Naive thymus-derived CD4-positive, alpha-beta T cell (primary cell): ENCODE measurements at regions not wholly inside any gene's neighbourhood (a gene's known extent, or its start where the extent isn't known, plus 50 kb on each side); places are given as distances from the start of the nearest gene placed in this dataset.

ENCODE experiments used
- ATAC-seq: fragments of 150-1000 bp; cut with Tn5 transposase; 2 replicates; pipeline ENCODE4 v1.10.0; 2021; ENCODE audit warnings: mild to moderate bottlenecking, moderate library complexity
- CTCF ChIA-PET: fragments of 350-600 bp; sonication (Branson Sonifier 250); formaldehyde crosslinking; loops from one replicate; lab custom pipeline; 2021; ENCODE audit warnings: antibody characterized with exemption; lab: Charles Lee
- POLR2A ChIA-PET: fragments of 350-600 bp; sonication (Branson Sonifier 250); formaldehyde crosslinking; loops from one replicate; lab custom pipeline; 2021; ENCODE audit warnings: antibody characterized with exemption, inconsistent platforms; lab: Charles Lee
- DNase-seq, 9 donors: peaks; one replicate each; pipeline versions ENCODE4 v3.0.0 to v3.0.0-alpha.2; 2020 to 2022; ENCODE audit warnings: mixed read lengths in 1 of 9
- H3K27ac ChIP-seq: one replicate; pipeline ENCODE4 v1.7.0; 2013; ENCODE audit warnings: mild to moderate bottlenecking, low read depth, low read length, moderate library complexity
- H3K27me3 ChIP-seq, 2 donors: one replicate each; pipeline ENCODE4 v1.7.0; 2013; ENCODE audit warnings: low read length in 2 of 2, mild to moderate bottlenecking in 2 of 2, moderate library complexity in 2 of 2; ENCODE audit not compliant: control insufficient read depth in 2 of 2, insufficient read depth in 2 of 2
- H3K36me3 ChIP-seq, 3 experiments: 1 replicate in 2 of 3; 2 replicates in 1 of 3; pipeline ENCODE4 v1.7.0; 2013; ENCODE audit warnings: low read length in 3 of 3, mild to moderate bottlenecking in 3 of 3, moderate library complexity in 1 of 3; ENCODE audit not compliant: insufficient read depth in 3 of 3, control insufficient read depth in 2 of 3
- H3K4me1 ChIP-seq, 2 donors: one replicate each; pipeline ENCODE4 v1.7.0; 2013; ENCODE audit warnings: low read length in 2 of 2, mild to moderate bottlenecking in 2 of 2, moderate library complexity in 1 of 2; ENCODE audit not compliant: control insufficient read depth in 2 of 2, insufficient read depth in 2 of 2
- H3K4me3 ChIP-seq: 2 replicates; pipeline ENCODE4 v1.7.0; 2013; ENCODE audit warnings: mild to moderate bottlenecking, low read length
- H3K9me3 ChIP-seq, 3 experiments: 1 replicate in 2 of 3; 2 replicates in 1 of 3; pipeline ENCODE4 v1.7.0; 2013; ENCODE audit warnings: low read length in 3 of 3; ENCODE audit not compliant: control insufficient read depth in 2 of 3
- H3K27ac Mint-ChIP-seq, 9 donors: one replicate each; pipeline ENCODE4 v1.8.0; 2020 to 2022; ENCODE audit warnings: mixed read lengths in 9 of 9, mild to moderate bottlenecking in 8 of 9, moderate library complexity in 5 of 9, inconsistent platforms in 2 of 9
- H3K27me3 Mint-ChIP-seq, 5 donors: one replicate each; pipeline ENCODE4 v1.8.0; 2021 to 2022; ENCODE audit warnings: mixed read lengths in 5 of 5, mild to moderate bottlenecking in 1 of 5
- H3K36me3 Mint-ChIP-seq, 5 donors: one replicate each; pipeline ENCODE4 v1.8.0; 2020 to 2022; ENCODE audit warnings: mixed read lengths in 5 of 5, mild to moderate bottlenecking in 3 of 5, inconsistent platforms in 1 of 5
- H3K4me1 Mint-ChIP-seq, 7 donors: one replicate each; pipeline ENCODE4 v1.8.0; 2020 to 2022; ENCODE audit warnings: mixed read lengths in 7 of 7, mild to moderate bottlenecking in 3 of 7, inconsistent platforms in 1 of 7
- H3K4me3 Mint-ChIP-seq, 10 donors: one replicate each; pipeline ENCODE4 v1.8.0; 2020 to 2022; ENCODE audit warnings: mild to moderate bottlenecking in 10 of 10, mixed read lengths in 10 of 10, moderate library complexity in 6 of 10, inconsistent platforms in 2 of 10
- H3K9me3 Mint-ChIP-seq, 11 donors: one replicate each; pipeline ENCODE4 v1.8.0; 2020 to 2022; ENCODE audit warnings: mixed read lengths in 11 of 11, mild to moderate bottlenecking in 4 of 11, inconsistent platforms in 1 of 11, moderate library complexity in 1 of 11
- intact Hi-C, 2 donors: fragments of 100-400 bp; cut with micrococcal nuclease; formaldehyde crosslinking; loops; one replicate each; pipeline ENCODE4 v1.15.1; 2023

GRCh38 chr4:101515099-101515498 lies 167.8 kb upstream of the PPP3CA start:
- no peak overlapping the region for H3K27ac Mint-ChIP-seq
- Histone ChIP-seq H3K27me3 (no peaks in the 10 kb centered on the region), H3K4me1 (no peaks in the 10 kb centered on the region), H3K27ac (no peak overlapping the region), H3K9me3 (no peaks in the 10 kb centered on the region), H3K36me3 (no peaks in the 10 kb centered on the region), H3K4me3 (no peak overlapping the region)
- no peaks in the 10 kb centered on the region for H3K36me3 Mint-ChIP-seq
- ChIA-PET POLR2A (no interaction called here), CTCF (no interaction called here)
- H3K27me3 Mint-ChIP-seq = peaks cover 10 to 49% (median 29%) of the 10 kb centered on the region in 5 donors
- H3K4me3 Mint-ChIP-seq = no peak overlapping the region
- intact Hi-C loops = no loop called here
- H3K4me1 Mint-ChIP-seq = peaks cover 0 to 11% (median 0%) of the 10 kb centered on the region in 7 donors
- DNase-seq (no peak), ATAC-seq (no peak)
- peaks cover 0 to 5% (median 0%) of the 10 kb centered on the region in 11 donors for H3K9me3 Mint-ChIP-seq

- ATAC-seq (no peak), DNase-seq (no peak)
- Histone ChIP-seq H3K36me3 (no peaks in the 10 kb centered on the region), H3K9me3 (no peaks in the 10 kb centered on the region), H3K4me3 (no peak overlapping the region), H3K27ac (no peak overlapping the region), H3K27me3 (no peaks in the 10 kb centered on the region), H3K4me1 (no peaks in the 10 kb centered on the region)
- no peaks in the 10 kb centered on the region for H3K36me3 Mint-ChIP-seq
- CTCF ChIA-PET = no interaction called here
- peaks cover 0 to 11% (median 0%) of the 10 kb centered on the region in 7 donors for H3K4me1 Mint-ChIP-seq
- POLR2A ChIA-PET = no interaction called here
- H3K27me3 Mint-ChIP-seq = peaks cover 4 to 37% (median 16%) of the 10 kb centered on the region in 5 donors
- intact Hi-C loops = no loop called here
- H3K9me3 Mint-ChIP-seq = peaks cover 0 to 5% (median 0%) of the 10 kb centered on the region in 11 donors
- H3K27ac Mint-ChIP-seq = no peak overlapping the region
- H3K4me3 Mint-ChIP-seq = no peak overlapping the region
Observed at GRCh38 chr4:101512416-101512815, 165.1 kb upstream of the PPP3CA start.

GRCh38 chr4:101501421-101501820 lies 154.1 kb upstream of the PPP3CA start:
- no peak for DNase-seq
- Histone ChIP-seq H3K27ac (no peak overlapping the region), H3K4me1 (no peaks in the 10 kb centered on the region), H3K4me3 (no peak overlapping the region), H3K36me3 (no peaks in the 10 kb centered on the region), H3K9me3 (no peaks in the 10 kb centered on the region), H3K27me3 (no peaks in the 10 kb centered on the region)
- CTCF ChIA-PET = interaction anchor here (0.6 kb wide), 1 partner anchor 23 kb away, joined by 3 read pairs; no protein-coding TSS in a partner anchor
- ATAC-seq = no peak
- H3K4me3 Mint-ChIP-seq = no peak overlapping the region
- peaks cover 3 to 7% (median 5%) of the 10 kb centered on the region in 5 donors for H3K27me3 Mint-ChIP-seq
- no peak overlapping the region for H3K27ac Mint-ChIP-seq
- no peaks in the 10 kb centered on the region for H3K36me3 Mint-ChIP-seq
- H3K9me3 Mint-ChIP-seq = peaks cover 0 to 2% (median 0%) of the 10 kb centered on the region in 11 donors
- intact Hi-C loops = no loop called here
- POLR2A ChIA-PET = no interaction called here
- H3K4me1 Mint-ChIP-seq = no peaks in the 10 kb centered on the region

- Histone ChIP-seq H3K27me3 (no peaks in the 10 kb centered on the region), H3K27ac (no peak overlapping the region), H3K36me3 (no peaks in the 10 kb centered on the region), H3K4me1 (no peaks in the 10 kb centered on the region), H3K4me3 (no peak overlapping the region), H3K9me3 (no peaks in the 10 kb centered on the region)
- intact Hi-C loops = no loop called here
- ChIA-PET POLR2A (no interaction called here), CTCF (interaction anchor here (0.6 kb wide), 1 partner anchor 23 kb away, joined by 3 read pairs; no protein-coding TSS in a partner anchor)
- no peak overlapping the region for H3K27ac Mint-ChIP-seq
- DNase-seq (no peak), ATAC-seq (no peak)
- no peak overlapping the region for H3K4me3 Mint-ChIP-seq
- H3K9me3 Mint-ChIP-seq = peaks cover 0 to 2% (median 0%) of the 10 kb centered on the region in 11 donors
- H3K4me1 Mint-ChIP-seq = no peaks in the 10 kb centered on the region
- H3K36me3 Mint-ChIP-seq = no peaks in the 10 kb centered on the region
- H3K27me3 Mint-ChIP-seq = peaks cover 3 to 7% (median 6%) of the 10 kb centered on the region in 5 donors
Observed at GRCh38 chr4:101500742-101501141, 153.4 kb upstream of the PPP3CA start.

- H3K4me3 Mint-ChIP-seq = no peak overlapping the region
- Histone ChIP-seq H3K36me3 (no peaks in the 10 kb centered on the region), H3K4me1 (no peaks in the 10 kb centered on the region), H3K9me3 (no peaks in the 10 kb centered on the region), H3K27ac (no peak overlapping the region), H3K4me3 (no peak overlapping the region), H3K27me3 (no peaks in the 10 kb centered on the region)
- ATAC-seq (no peak), DNase-seq (no peak)
- H3K4me1 Mint-ChIP-seq = no peaks in the 10 kb centered on the region
- H3K9me3 Mint-ChIP-seq = peaks cover 0 to 7% (median 0%) of the 10 kb centered on the region in 11 donors
- intact Hi-C loops = no loop called here
- no peak overlapping the region for H3K27ac Mint-ChIP-seq
- H3K27me3 Mint-ChIP-seq = peaks cover 0 to 11% (median 6%) of the 10 kb centered on the region in 5 donors
- ChIA-PET CTCF (no interaction called here), POLR2A (interaction anchor here (0.6 kb wide), 1 partner anchor 106 kb away, joined by 3 read pairs; no protein-coding TSS in a partner anchor)
- no peaks in the 10 kb centered on the region for H3K36me3 Mint-ChIP-seq
Observed at GRCh38 chr4:101475246-101475645, 127.9 kb upstream of the PPP3CA start.

GRCh38 chr4:101471201-101471600 lies 123.9 kb upstream of the PPP3CA start:
- ChIA-PET POLR2A (no interaction called here), CTCF (no interaction called here)
- Histone ChIP-seq H3K27ac (no peak overlapping the region), H3K36me3 (no peaks in the 10 kb centered on the region), H3K27me3 (no peaks in the 10 kb centered on the region), H3K9me3 (no peaks in the 10 kb centered on the region), H3K4me3 (no peak overlapping the region), H3K4me1 (no peaks in the 10 kb centered on the region)
- peaks cover 12 to 27% (median 17%) of the 10 kb centered on the region in 5 donors for H3K27me3 Mint-ChIP-seq
- H3K4me3 Mint-ChIP-seq = no peak overlapping the region
- H3K27ac Mint-ChIP-seq = no peak overlapping the region
- no peak for ATAC-seq
- no peaks in the 10 kb centered on the region for H3K4me1 Mint-ChIP-seq
- H3K36me3 Mint-ChIP-seq = no peaks in the 10 kb centered on the region
- intact Hi-C loops = no loop called here
- DNase-seq = no peak
- peaks cover 0 to 4% (median 0%) of the 10 kb centered on the region in 11 donors for H3K9me3 Mint-ChIP-seq

GRCh38 chr4:101464596-101464995 lies 117.3 kb upstream of the PPP3CA start:
- intact Hi-C loops = no loop called here
- H3K4me3 ChIP-seq = no peak overlapping the region
- Mint-ChIP-seq H3K9me3 (peaks cover 0 to 10% (median 0%) of the 10 kb centered on the region in 11 donors), H3K27ac (no peak overlapping the region), H3K4me3 (no peak overlapping the region), H3K4me1 (no peaks in the 10 kb centered on the region), H3K36me3 (no peaks in the 10 kb centered on the region), H3K27me3 (peaks cover 17 to 42% (median 25%) of the 10 kb centered on the region in 5 donors)
- H3K36me3 ChIP-seq = no peaks in the 10 kb centered on the region
- no peaks in the 10 kb centered on the region for H3K4me1 ChIP-seq
- no peaks in the 10 kb centered on the region for H3K9me3 ChIP-seq
- ATAC-seq (no peak), DNase-seq (no peak)
- POLR2A ChIA-PET = no interaction called here
- CTCF ChIA-PET = no interaction called here
- no peak overlapping the region for H3K27ac ChIP-seq
- no peaks in the 10 kb centered on the region for H3K27me3 ChIP-seq
